Effector CD8-positive, alpha-beta T cell (primary cell): ENCODE measurements at regions not wholly inside any gene's neighbourhood (a gene's known extent, or its start where the extent isn't known, plus 50 kb on each side); places are given as distances from the start of the nearest gene placed in this dataset.
"Not testable (repeated sequence)": the region's sequence is repeated elsewhere in the genome, so short reads cannot be mapped to it uniquely, and the experiment has no call there.

Source experiments
- DNase-seq: peaks from one replicate; lab custom pipeline; 2025; lab: John Stamatoyannopoulos, UW

- no peak for DNase-seq
Observed at GRCh38 chr17:43315858-43316521, 82.2 kb upstream of the RNU2-1 start.

GRCh38 chr17:43315369-43315768 lies 81.6 kb upstream of the RNU2-1 start:
- DNase-seq = no peak

- DNase-seq = no peak
Observed at GRCh38 chr17:43314611-43315011, 80.8 kb upstream of the RNU2-1 start.

- no peak for DNase-seq
Observed at GRCh38 chr17:43312011-43312410, 78.2 kb upstream of the RNU2-1 start.

GRCh38 chr17:43309505-43310332 lies 75.9 kb upstream of the RNU2-1 start:
- no peak for DNase-seq

- DNase-seq = no peak
Observed at GRCh38 chr17:43308999-43309398, 75.2 kb upstream of the RNU2-1 start.

- not testable (repeated sequence) for DNase-seq
Observed at GRCh38 chr17:43304792-43305191, 71.0 kb upstream of the RNU2-1 start.

- DNase-seq = not testable (repeated sequence)
Observed at GRCh38 chr17:43303049-43303448, 69.3 kb upstream of the RNU2-1 start.

- DNase-seq = not testable (repeated sequence)
Observed at GRCh38 chr17:43299300-43300076, 65.7 kb upstream of the RNU2-1 start.

- DNase-seq = not testable (repeated sequence)
Observed at GRCh38 chr17:43289670-43290069, 55.9 kb upstream of the RNU2-1 start.

GRCh38 chr17:43283606-43284005 lies 49.8 kb upstream of the RNU2-1 start:
- not testable (repeated sequence) for DNase-seq
